ENCODE measurements at regions not wholly inside any gene's neighbourhood (a gene's known extent, or its start where the extent isn't known, plus 50 kb on each side); places are given as distances from the start of the nearest gene placed in this dataset.
"Not testable (repeated sequence)": the region's sequence is repeated elsewhere in the genome, so short reads cannot be mapped to it uniquely, and the experiment has no call there.

GRCh38 chr4:137394018-137394417 is 138.3 kb downstream of the PCDH18 start:
- DNase-seq (ENCODE audit: low read depth), result no peak

- peak; percentile 91 for DNase-seq (ENCODE audit: low read depth)
Measured at GRCh38 chr4:137393044-137393443, 139.2 kb downstream of the PCDH18 start.

- DNase-seq (ENCODE audit: low read depth), result peak; percentile 49
Measured at GRCh38 chr4:137390707-137391106, 141.6 kb downstream of the PCDH18 start.

GRCh38 chr4:137389911-137390520 is 142.3 kb downstream of the PCDH18 start:
- DNase-seq (ENCODE audit: low read depth), result no peak

- DNase-seq (ENCODE audit: low read depth), result peak; percentile 56
Measured at GRCh38 chr4:137387924-137388323, 144.4 kb downstream of the PCDH18 start.

- no peak for DNase-seq (ENCODE audit: low read depth)
Measured at GRCh38 chr4:137384476-137384875, 147.8 kb downstream of the PCDH18 start.

GRCh38 chr4:137378821-137379220 is 153.5 kb downstream of the PCDH18 start:
- no peak for DNase-seq (ENCODE audit: low read depth)

GRCh38 chr4:137378393-137378792 is 153.9 kb downstream of the PCDH18 start:
- no peak for DNase-seq (ENCODE audit: low read depth)

GRCh38 chr4:137376312-137376711 is 156.0 kb downstream of the PCDH18 start:
- DNase-seq (ENCODE audit: low read depth), result no peak

- DNase-seq (ENCODE audit: low read depth), result peak; percentile 45
Measured at GRCh38 chr4:137375111-137375850, 157.0 kb downstream of the PCDH18 start.

GRCh38 chr4:137370679-137371078 is 161.6 kb downstream of the PCDH18 start:
- DNase-seq (ENCODE audit: low read depth), result no peak

- DNase-seq (ENCODE audit: low read depth), result peak; percentile 54
Measured at GRCh38 chr4:137370206-137370633, 162.1 kb downstream of the PCDH18 start.

GRCh38 chr4:137367620-137368019 is 164.7 kb downstream of the PCDH18 start:
- peak; percentile 92 for DNase-seq (ENCODE audit: low read depth)

- peak; percentile 23 for DNase-seq (ENCODE audit: low read depth)
Measured at GRCh38 chr4:137363496-137363895, 168.8 kb downstream of the PCDH18 start.

- no peak for DNase-seq (ENCODE audit: low read depth)
Measured at GRCh38 chr4:137361756-137362470, 170.4 kb downstream of the PCDH18 start.

GRCh38 chr4:137360761-137361160 is 171.5 kb downstream of the PCDH18 start:
- DNase-seq (ENCODE audit: low read depth), result no peak

- no peak for DNase-seq (ENCODE audit: low read depth)
Measured at GRCh38 chr4:137359691-137360315, 172.5 kb downstream of the PCDH18 start.

GRCh38 chr4:137354562-137354961 is 177.7 kb downstream of the PCDH18 start:
- not testable (repeated sequence) for DNase-seq (ENCODE audit: low read depth)

- DNase-seq (ENCODE audit: low read depth), result no peak
Measured at GRCh38 chr4:137347371-137347770, 184.9 kb downstream of the PCDH18 start.

- no peak for DNase-seq (ENCODE audit: low read depth)
Measured at GRCh38 chr4:137345597-137345996, 186.7 kb downstream of the PCDH18 start.

GRCh38 chr4:137343221-137343620 is 189.1 kb downstream of the PCDH18 start:
- DNase-seq (ENCODE audit: low read depth), result peak; percentile 18

- DNase-seq (ENCODE audit: low read depth), result peak; percentile 74
Measured at GRCh38 chr4:137333031-137333430, 199.3 kb downstream of the PCDH18 start.

GRCh38 chr4:137312257-137312656 is 220.0 kb downstream of the PCDH18 start:
- peak; percentile 51 for DNase-seq (ENCODE audit: low read depth)
